ENCODE measurements at regions not wholly inside any gene's neighbourhood (a gene's known extent, or its start where the extent isn't known, plus 50 kb on each side); places are given as distances from the start of the nearest gene placed in this dataset.

DNA sequence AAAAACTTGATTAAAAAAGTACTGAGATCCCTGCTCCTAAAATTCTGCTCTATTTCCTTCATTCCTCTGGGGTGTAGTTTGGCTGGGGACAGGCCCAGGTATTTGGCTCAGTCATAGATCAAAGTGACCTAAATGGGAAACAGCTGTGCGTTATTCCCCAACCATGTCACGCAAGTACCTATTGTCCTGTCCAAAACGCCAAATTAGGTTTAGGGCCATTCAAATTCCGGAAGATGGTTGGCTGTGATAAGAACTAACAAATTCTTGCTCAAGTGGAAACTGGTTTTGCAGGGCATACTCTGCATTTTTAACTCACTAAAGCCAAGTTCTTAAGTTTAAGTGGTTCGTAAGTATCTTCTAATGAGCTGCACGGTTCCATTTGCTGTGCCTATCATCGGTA is 147.6 kb upstream of the TMEM170B start:
- H3K27ac ChIP-seq = peak overlapping the region; percentile 66
- H3K4me3 ChIP-seq = no peak overlapping the region
- DNase-seq (no peak), ATAC-seq (peak; percentile 95)
- H3K36me3 ChIP-seq = no peaks in the 10 kb centered on the region
- peaks cover 48% of the 10 kb centered on the region for H3K4me1 ChIP-seq
- intact Hi-C loops (cut with DNase I) = no loop called here
- H3K27me3 ChIP-seq = no peaks in the 10 kb centered on the region
- TF ChIP-seq, protein P1, sequence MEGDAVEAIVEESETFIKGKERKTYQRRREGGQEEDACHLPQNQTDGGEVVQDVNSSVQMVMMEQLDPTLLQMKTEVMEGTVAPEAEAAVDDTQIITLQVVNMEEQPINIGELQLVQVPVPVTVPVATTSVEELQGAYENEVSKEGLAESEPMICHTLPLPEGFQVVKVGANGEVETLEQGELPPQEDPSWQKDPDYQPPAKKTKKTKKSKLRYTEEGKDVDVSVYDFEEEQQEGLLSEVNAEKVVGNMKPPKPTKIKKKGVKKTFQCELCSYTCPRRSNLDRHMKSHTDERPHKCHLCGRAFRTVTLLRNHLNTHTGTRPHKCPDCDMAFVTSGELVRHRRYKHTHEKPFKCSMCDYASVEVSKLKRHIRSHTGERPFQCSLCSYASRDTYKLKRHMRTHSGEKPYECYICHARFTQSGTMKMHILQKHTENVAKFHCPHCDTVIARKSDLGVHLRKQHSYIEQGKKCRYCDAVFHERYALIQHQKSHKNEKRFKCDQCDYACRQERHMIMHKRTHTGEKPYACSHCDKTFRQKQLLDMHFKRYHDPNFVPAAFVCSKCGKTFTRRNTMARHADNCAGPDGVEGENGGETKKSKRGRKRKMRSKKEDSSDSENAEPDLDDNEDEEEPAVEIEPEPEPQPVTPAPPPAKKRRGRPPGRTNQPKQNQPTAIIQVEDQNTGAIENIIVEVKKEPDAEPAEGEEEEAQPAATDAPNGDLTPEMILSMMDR (IDR thresholded peaks at IDR 0.05) = no peak
- H3K9me3 ChIP-seq = no peaks in the 10 kb centered on the region

DNA sequence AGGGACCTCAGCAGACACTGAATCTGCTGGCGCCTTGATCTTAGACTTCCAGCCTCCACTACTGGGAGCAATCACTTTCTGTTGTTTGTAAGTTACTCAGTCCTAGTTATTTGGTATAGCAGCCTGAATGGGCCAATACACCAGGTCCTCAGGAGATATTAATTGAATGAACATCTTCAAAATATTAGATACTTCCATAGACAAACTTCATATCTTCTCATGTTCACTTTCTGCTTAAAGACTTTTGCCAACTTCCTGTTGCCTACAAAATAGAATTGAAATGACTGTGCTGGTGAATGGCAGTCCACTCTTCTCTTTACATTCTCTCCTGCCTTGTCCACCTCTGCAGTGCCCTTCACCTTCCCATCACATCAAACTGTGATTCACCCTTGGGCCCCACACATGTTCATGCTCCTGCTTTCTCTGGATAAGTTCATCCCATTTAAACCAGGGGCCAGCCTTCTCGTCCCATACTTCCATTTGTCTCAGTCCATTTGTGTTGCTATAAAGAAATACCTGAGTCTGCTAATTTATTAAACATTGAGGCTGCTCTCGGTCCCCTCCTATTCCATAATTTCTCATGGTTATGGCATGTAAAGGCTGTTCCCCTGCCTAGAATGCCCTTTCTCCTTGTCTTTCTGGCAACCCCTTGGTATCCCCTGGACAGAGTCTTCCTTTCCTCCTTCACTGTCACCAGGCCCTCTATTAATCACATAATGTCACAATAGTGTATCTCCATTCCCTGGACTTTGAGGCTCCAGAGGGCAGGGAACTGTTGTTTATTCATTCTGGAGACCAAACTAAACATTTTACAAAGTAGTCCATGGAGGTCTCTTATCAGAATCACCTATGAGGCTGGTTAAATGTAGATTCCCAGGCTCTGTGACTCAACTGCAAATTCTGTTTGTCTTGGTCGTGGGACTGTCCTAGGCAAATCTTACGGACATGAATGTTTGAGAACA is 148.3 kb upstream of the TMEM170B start:
- peaks cover 47% of the 10 kb centered on the region for H3K4me1 ChIP-seq
- H3K27me3 ChIP-seq = no peaks in the 10 kb centered on the region
- intact Hi-C loops (cut with DNase I) = no loop called here
- DNase-seq (no peak), ATAC-seq (no peak)
- no peaks in the 10 kb centered on the region for H3K36me3 ChIP-seq
- TF ChIP-seq, protein P1 (IDR thresholded peaks at IDR 0.05) = no peak
- no peaks in the 10 kb centered on the region for H3K9me3 ChIP-seq
- no peak overlapping the region for H3K4me3 ChIP-seq
- peak overlapping the region; percentile 66 for H3K27ac ChIP-seq

DNA sequence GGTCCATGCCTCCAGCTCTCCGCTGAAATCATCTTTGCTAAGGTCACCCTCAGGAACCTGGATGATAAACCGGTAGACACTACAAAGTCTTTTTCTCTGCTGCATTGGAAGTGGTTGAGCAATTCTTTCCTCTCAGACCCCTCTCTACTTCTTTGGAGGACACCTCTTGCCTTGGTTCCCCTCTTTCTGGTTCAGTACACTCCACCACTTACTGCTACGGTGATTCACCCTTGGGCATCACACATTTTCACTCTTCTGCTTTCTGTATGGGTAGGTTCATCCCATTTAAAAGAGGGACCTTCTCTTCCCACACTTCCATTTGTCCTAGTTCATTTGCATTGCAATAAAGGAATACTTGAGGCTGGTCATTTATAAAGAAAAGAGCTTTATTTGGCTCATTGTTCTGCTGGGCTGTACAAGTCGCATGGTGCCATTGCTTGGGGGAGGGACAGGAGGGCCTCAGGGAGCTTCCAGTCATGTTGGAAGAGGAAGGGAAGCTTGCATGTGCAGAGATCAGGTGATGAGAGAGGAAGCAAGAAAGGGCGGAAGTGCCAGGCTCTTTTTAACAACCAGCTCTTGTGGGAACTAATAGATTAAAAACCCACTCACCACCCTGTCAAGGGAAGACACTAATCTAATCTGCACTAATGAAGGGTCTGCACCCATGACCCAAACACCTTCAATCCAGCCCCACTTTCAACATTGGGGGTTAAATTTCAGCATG is 149.7 kb upstream of the TMEM170B start:
- Histone ChIP-seq H3K27me3 (no peaks in the 10 kb centered on the region), H3K4me3 (no peak overlapping the region), H3K27ac (peak overlapping the region; percentile 66), H3K4me1 (peaks cover 38% of the 10 kb centered on the region), H3K9me3 (no peaks in the 10 kb centered on the region), H3K36me3 (no peaks in the 10 kb centered on the region)
- ATAC-seq (no peak), DNase-seq (no peak)
- TF ChIP-seq, protein P1 (IDR thresholded peaks at IDR 0.05) = no peak
- intact Hi-C loops (cut with DNase I) = no loop called here

DNA sequence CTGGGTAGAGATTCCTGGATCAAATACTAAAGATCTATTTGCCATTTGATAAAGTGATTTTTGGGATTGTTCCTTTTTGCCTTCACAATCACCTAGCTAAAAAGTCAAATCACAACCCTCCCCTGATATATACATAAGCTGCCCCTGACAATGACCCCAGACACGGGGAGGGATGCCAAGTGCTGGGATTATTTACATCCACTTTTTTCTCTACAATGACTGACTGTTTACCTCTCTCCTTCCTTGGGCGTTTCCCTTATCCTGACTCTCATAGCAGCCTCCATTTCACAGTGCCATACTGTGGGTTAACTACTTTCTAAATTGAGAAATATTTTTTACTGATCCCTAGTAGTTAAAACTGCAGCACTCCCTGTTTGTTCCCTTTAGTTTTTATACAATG is 150.8 kb upstream of the TMEM170B start:
- peaks cover 26% of the 10 kb centered on the region for H3K4me1 ChIP-seq
- H3K4me3 ChIP-seq = no peak overlapping the region
- H3K27me3 ChIP-seq = no peaks in the 10 kb centered on the region
- H3K36me3 ChIP-seq = no peaks in the 10 kb centered on the region
- no peak overlapping the region for H3K27ac ChIP-seq
- no peak for ATAC-seq
- intact Hi-C loops (cut with DNase I) = no loop called here
- DNase-seq = no peak
- H3K9me3 ChIP-seq = no peaks in the 10 kb centered on the region
- TF ChIP-seq, protein P1 (IDR thresholded peaks at IDR 0.05) = no peak

DNA sequence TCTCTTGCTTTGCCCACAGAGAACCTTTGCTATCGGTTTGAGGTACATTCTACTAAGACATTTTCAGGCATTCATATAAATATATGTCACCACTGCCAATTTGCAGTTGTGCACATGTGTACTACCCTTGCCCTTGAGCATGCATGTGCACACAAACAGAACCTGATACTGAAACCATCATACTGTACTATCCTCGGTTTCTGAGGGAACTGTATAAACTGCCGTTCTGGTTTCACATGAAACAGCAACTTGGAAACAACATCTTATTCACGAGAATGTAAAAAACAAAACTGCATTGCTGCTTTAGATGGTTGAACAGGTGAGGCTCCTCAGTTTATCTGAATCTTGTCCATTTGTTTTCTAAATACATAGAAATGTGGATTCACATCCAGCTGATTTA is 151.2 kb upstream of the TMEM170B start:
- TF ChIP-seq, protein P1 (IDR thresholded peaks at IDR 0.05) = no peak
- intact Hi-C loops (cut with DNase I) = no loop called here
- Histone ChIP-seq H3K4me1 (peaks cover 22% of the 10 kb centered on the region), H3K27me3 (no peaks in the 10 kb centered on the region), H3K27ac (no peak overlapping the region), H3K4me3 (no peak overlapping the region), H3K9me3 (no peaks in the 10 kb centered on the region), H3K36me3 (no peaks in the 10 kb centered on the region)
- no peak for DNase-seq
- no peak for ATAC-seq

Data from upper lobe of right lung (tissue), 1 donor.